ENCODE measurements at regions not wholly inside any gene's neighbourhood (a gene's known extent, or its start where the extent isn't known, plus 50 kb on each side); places are given as distances from the start of the nearest gene placed in this dataset.

GRCh38 chr7:137164251-137164650 is 179.3 kb downstream of the PTN start:
- Histone ChIP-seq H3K79me2 (ENCODE audit: control insufficient read depth, low read length) (no peaks in the 10 kb centered on the region), H4K20me1 (ENCODE audit: control insufficient read depth, insufficient read depth, low read depth, low read length) (no peaks in the 10 kb centered on the region), H3K4me2 (ENCODE audit: low read length) (no peak overlapping the region), H3K4me3 (ENCODE audit: low read length) (no peak overlapping the region), H3K36me3 (ENCODE audit: control insufficient read depth, low read length) (no peaks in the 10 kb centered on the region), H3K27ac (ENCODE audit: low read depth, low read length) (no peak overlapping the region), H3K4me1 (ENCODE audit: control insufficient read depth, low read length) (no peaks in the 10 kb centered on the region), H3K9me2 (replicated peaks; ENCODE audit: control insufficient read depth, low read length) (no peaks in the 10 kb centered on the region), H3F3A (ENCODE audit: control insufficient read depth, insufficient read depth) (no peaks in the 10 kb centered on the region), H3K27me3 (ENCODE audit: control insufficient read depth, low read length) (no peaks in the 10 kb centered on the region), H3K9me3 (ENCODE audit: control insufficient read depth, insufficient read depth, low read length) (0 out of 2 replicates have a peak, but pooled peaks cover 3% of the 10 kb centered on the region)
- TF ChIP-seq, protein P1, sequence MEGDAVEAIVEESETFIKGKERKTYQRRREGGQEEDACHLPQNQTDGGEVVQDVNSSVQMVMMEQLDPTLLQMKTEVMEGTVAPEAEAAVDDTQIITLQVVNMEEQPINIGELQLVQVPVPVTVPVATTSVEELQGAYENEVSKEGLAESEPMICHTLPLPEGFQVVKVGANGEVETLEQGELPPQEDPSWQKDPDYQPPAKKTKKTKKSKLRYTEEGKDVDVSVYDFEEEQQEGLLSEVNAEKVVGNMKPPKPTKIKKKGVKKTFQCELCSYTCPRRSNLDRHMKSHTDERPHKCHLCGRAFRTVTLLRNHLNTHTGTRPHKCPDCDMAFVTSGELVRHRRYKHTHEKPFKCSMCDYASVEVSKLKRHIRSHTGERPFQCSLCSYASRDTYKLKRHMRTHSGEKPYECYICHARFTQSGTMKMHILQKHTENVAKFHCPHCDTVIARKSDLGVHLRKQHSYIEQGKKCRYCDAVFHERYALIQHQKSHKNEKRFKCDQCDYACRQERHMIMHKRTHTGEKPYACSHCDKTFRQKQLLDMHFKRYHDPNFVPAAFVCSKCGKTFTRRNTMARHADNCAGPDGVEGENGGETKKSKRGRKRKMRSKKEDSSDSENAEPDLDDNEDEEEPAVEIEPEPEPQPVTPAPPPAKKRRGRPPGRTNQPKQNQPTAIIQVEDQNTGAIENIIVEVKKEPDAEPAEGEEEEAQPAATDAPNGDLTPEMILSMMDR (IDR thresholded peaks at IDR 0.05; ENCODE audit: low read depth, low read length, poor library complexity, severe bottlenecking) = no peak
- no peak for TF ChIP-seq EZH2phosphoT487 (IDR thresholded peaks at IDR 0.05; ENCODE audit: borderline replicate concordance, low read length)

DNA sequence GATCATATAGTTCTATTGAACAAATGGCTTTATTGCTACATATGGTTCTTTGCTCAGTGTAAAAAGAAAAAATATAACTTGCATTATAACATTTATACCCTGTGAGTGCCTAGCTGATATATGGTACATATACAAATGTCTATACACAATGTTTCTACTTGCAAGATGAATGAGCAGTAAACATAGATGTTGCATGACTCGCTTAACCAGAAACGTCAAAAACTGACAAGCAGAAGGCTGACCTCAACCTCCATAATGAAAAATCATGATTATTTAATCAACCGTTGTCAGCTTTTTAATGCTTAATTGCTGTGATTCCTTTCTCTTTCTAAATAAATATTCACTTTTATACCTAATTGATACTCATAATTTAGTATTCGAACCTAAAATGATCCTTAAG is 183.3 kb downstream of the PTN start:
- no peaks in the 10 kb centered on the region for H4K20me1 ChIP-seq (ENCODE audit: control insufficient read depth, insufficient read depth, low read depth, low read length)
- no peak overlapping the region for H3K4me2 ChIP-seq (ENCODE audit: low read length)
- 0 out of 2 replicates have a peak, but pooled peaks cover 3% of the 10 kb centered on the region for H3K9me3 ChIP-seq (ENCODE audit: control insufficient read depth, insufficient read depth, low read length)
- no peaks in the 10 kb centered on the region for H3K9me2 ChIP-seq (replicated peaks; ENCODE audit: control insufficient read depth, low read length)
- H3K36me3 ChIP-seq (ENCODE audit: control insufficient read depth, low read length) = no peaks in the 10 kb centered on the region
- H3K4me1 ChIP-seq (ENCODE audit: control insufficient read depth, low read length) = no peaks in the 10 kb centered on the region
- no peak overlapping the region for H3K27ac ChIP-seq (ENCODE audit: low read depth, low read length)
- H3K27me3 ChIP-seq (ENCODE audit: control insufficient read depth, low read length) = no peaks in the 10 kb centered on the region
- H3K4me3 ChIP-seq (ENCODE audit: low read length) = no peak overlapping the region
- no peak for TF ChIP-seq EZH2phosphoT487 (IDR thresholded peaks at IDR 0.05; ENCODE audit: borderline replicate concordance, low read length)
- TF ChIP-seq, protein P1 (IDR thresholded peaks at IDR 0.05; ENCODE audit: low read depth, low read length, poor library complexity, severe bottlenecking) = no peak
- no peaks in the 10 kb centered on the region for H3F3A ChIP-seq (ENCODE audit: control insufficient read depth, insufficient read depth)
- no peaks in the 10 kb centered on the region for H3K79me2 ChIP-seq (ENCODE audit: control insufficient read depth, low read length)

DNA sequence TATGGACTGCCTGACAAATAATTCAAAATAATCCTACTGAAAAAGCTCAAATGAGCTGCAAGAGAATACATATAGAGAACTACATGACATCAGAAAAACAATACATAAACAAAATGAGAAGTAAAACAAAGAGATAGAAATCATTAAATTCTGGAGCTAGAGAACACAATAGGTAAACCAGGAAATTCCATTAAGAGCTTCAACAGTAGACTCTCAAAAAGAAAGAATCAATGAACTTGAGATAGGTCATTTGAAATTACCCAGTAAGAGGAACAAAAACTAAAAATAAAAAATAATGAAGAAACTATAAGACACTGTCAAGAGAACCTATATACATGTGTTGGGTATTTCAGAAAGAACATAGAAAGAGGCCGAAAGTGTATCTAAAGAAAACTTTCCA is 186.3 kb downstream of the PTN start:
- TF ChIP-seq, protein P1 (IDR thresholded peaks at IDR 0.05; ENCODE audit: low read depth, low read length, poor library complexity, severe bottlenecking) = no peak
- TF ChIP-seq EZH2phosphoT487 (IDR thresholded peaks at IDR 0.05; ENCODE audit: borderline replicate concordance, low read length) = no peak
- no peaks in the 10 kb centered on the region for H3K4me1 ChIP-seq (ENCODE audit: control insufficient read depth, low read length)
- H3K9me2 ChIP-seq (replicated peaks; ENCODE audit: control insufficient read depth, low read length) = no peaks in the 10 kb centered on the region
- no peak overlapping the region for H3K4me2 ChIP-seq (ENCODE audit: low read length)
- H3K27me3 ChIP-seq (ENCODE audit: control insufficient read depth, low read length) = no peaks in the 10 kb centered on the region
- H3K9me3 ChIP-seq (ENCODE audit: control insufficient read depth, insufficient read depth, low read length) = no peaks in the 10 kb centered on the region
- no peaks in the 10 kb centered on the region for H4K20me1 ChIP-seq (ENCODE audit: control insufficient read depth, insufficient read depth, low read depth, low read length)
- no peaks in the 10 kb centered on the region for H3F3A ChIP-seq (ENCODE audit: control insufficient read depth, insufficient read depth)
- H3K79me2 ChIP-seq (ENCODE audit: control insufficient read depth, low read length) = no peaks in the 10 kb centered on the region
- H3K4me3 ChIP-seq (ENCODE audit: low read length) = no peak overlapping the region
- no peaks in the 10 kb centered on the region for H3K36me3 ChIP-seq (ENCODE audit: control insufficient read depth, low read length)
- no peak overlapping the region for H3K27ac ChIP-seq (ENCODE audit: low read depth, low read length)

DNA sequence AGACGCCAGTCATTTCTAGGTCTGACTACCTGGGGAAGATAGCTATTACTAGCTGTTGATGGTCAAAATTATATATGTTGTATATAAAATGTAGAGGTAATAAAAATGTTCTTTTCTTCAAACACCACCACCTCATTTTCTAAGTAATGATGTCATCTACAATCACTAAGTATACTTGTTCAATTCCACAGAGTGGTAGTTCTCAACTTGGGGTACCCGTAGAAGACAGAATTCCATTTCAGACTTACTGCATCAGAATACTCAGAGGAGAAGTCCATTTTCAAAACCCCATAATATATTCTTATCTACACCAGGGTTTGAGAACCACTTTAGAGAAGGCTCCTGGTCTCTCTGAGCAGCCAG is 191.9 kb downstream of the PTN start:
- no peak overlapping the region for H3K27ac ChIP-seq (ENCODE audit: low read depth, low read length)
- no peak overlapping the region for H3K4me3 ChIP-seq (ENCODE audit: low read length)
- no peaks in the 10 kb centered on the region for H3K36me3 ChIP-seq (ENCODE audit: control insufficient read depth, low read length)
- TF ChIP-seq, protein P1 (IDR thresholded peaks at IDR 0.05; ENCODE audit: low read depth, low read length, poor library complexity, severe bottlenecking) = no peak
- TF ChIP-seq EZH2phosphoT487 (IDR thresholded peaks at IDR 0.05; ENCODE audit: borderline replicate concordance, low read length) = no peak
- H3K4me1 ChIP-seq (ENCODE audit: control insufficient read depth, low read length) = no peaks in the 10 kb centered on the region
- H3K4me2 ChIP-seq (ENCODE audit: low read length) = no peak overlapping the region
- H3K27me3 ChIP-seq (ENCODE audit: control insufficient read depth, low read length) = no peaks in the 10 kb centered on the region
- no peaks in the 10 kb centered on the region for H3F3A ChIP-seq (ENCODE audit: control insufficient read depth, insufficient read depth)
- H3K9me2 ChIP-seq (replicated peaks; ENCODE audit: control insufficient read depth, low read length) = no peaks in the 10 kb centered on the region
- no peaks in the 10 kb centered on the region for H3K9me3 ChIP-seq (ENCODE audit: control insufficient read depth, insufficient read depth, low read length)
- H3K79me2 ChIP-seq (ENCODE audit: control insufficient read depth, low read length) = no peaks in the 10 kb centered on the region
- H4K20me1 ChIP-seq (ENCODE audit: control insufficient read depth, insufficient read depth, low read depth, low read length) = no peaks in the 10 kb centered on the region

Measured in DOHH2 (cell line).